Breast epithelium (tissue), 4 donors: ENCODE measurements at regions not wholly inside any gene's neighbourhood (a gene's known extent, or its start where the extent isn't known, plus 50 kb on each side); places are given as distances from the start of the nearest gene placed in this dataset.
"Not testable (repeated sequence)": the region's sequence is repeated elsewhere in the genome, so short reads cannot be mapped to it uniquely, and the experiment has no call there.

Experiments used
- DNase-seq, 2 donors: peaks; one replicate each; pipeline ENCODE4 v3.0.0-alpha.2; 2019; ENCODE audit warnings: low spot score in 2 of 2
- H3K27ac ChIP-seq, 2 donors: fragments of 200-600 bp; sonication (generic) in 1 of 2; one replicate each; pipeline ENCODE4 v1.5.1; 2016 to 2019; ENCODE audit warnings: mild to moderate bottlenecking in 1 of 2
- H3K27me3 ChIP-seq, 2 donors: fragments of 200-600 bp; sonication (generic) in 1 of 2; one replicate each; pipeline versions ENCODE4 v1.5.1 to v1.6.0; 2017 to 2019; ENCODE audit warnings: control low read depth in 1 of 2, mild to moderate bottlenecking in 1 of 2
- H3K36me3 ChIP-seq: fragments of 200-600 bp; one replicate; pipeline ENCODE4 v1.5.1; 2019
- H3K4me1 ChIP-seq, 2 donors: fragments of 200-600 bp; sonication (generic); one replicate each; pipeline ENCODE4 v1.5.1; 2016 to 2019; ENCODE audit warnings: control low read depth in 1 of 2
- H3K4me3 ChIP-seq, 3 donors: fragments of 200-600 bp; sonication (generic); 1 replicate in 2 of 3; 2 replicates in 1 of 3; pipeline ENCODE4 v1.5.1; 2016 to 2019; ENCODE audit warnings: mild to moderate bottlenecking in 3 of 3, moderate library complexity in 2 of 3
- H3K9me3 ChIP-seq, 2 donors: fragments of 200-600 bp; sonication (generic) in 1 of 2; one replicate each; pipeline ENCODE4 v1.5.1; 2016 to 2019; ENCODE audit warnings: control low read depth in 1 of 2
- CTCF ChIP-seq, 3 donors: fragments of 450-650 bp; IDR thresholded peaks; one replicate each; pipeline ENCODE4 v1.5.1; 2016 to 2017; ENCODE audit warnings: antibody characterized with exemption in 3 of 3, mild to moderate bottlenecking in 3 of 3, moderate library complexity in 3 of 3
- POLR2A ChIP-seq: fragments of 450-650 bp; IDR thresholded peaks from one replicate; pipeline ENCODE4 v1.6.1; 2016; ENCODE audit warnings: antibody characterized with exemption, mild to moderate bottlenecking, moderate library complexity
- POLR2AphosphoS5 ChIP-seq, 3 donors: sonication (generic); formaldehyde crosslinking; IDR thresholded peaks; one replicate each; pipeline ENCODE4 v1.6.1; 2017; ENCODE audit warnings: antibody characterized with exemption in 3 of 3
- intact Hi-C: fragments of 100-400 bp; cut with DNase I; formaldehyde crosslinking; loops from one replicate; pipeline ENCODE4 v1.15.1; 2023; ENCODE audit warnings: low total_unique reads

GRCh38 chr6:84825461-84825860 lies 61.1 kb upstream of the TBX18 start:
- no peak for DNase-seq
- Histone ChIP-seq H3K36me3 (no peaks in the 10 kb centered on the region), H3K27ac (no peak overlapping the region), H3K4me1 (no peaks in the 10 kb centered on the region), H3K4me3 (no peak overlapping the region), H3K27me3 (no peaks in the 10 kb centered on the region), H3K9me3 (no peaks in the 10 kb centered on the region)
- TF ChIP-seq POLR2A, result no peak
- TF ChIP-seq POLR2AphosphoS5 (IDR thresholded peaks at IDR 0.05), result no peak
- TF ChIP-seq CTCF (IDR thresholded peaks at IDR 0.05), result no peak
- intact Hi-C loops, result no loop called here

GRCh38 chr6:84821314-84821713 lies 56.9 kb upstream of the TBX18 start:
- intact Hi-C loops, H3K9me3 ChIP-seq, H3K27ac ChIP-seq, H3K36me3 ChIP-seq, H3K27me3 ChIP-seq, H3K4me3 ChIP-seq, H3K4me1 ChIP-seq, DNase-seq: not testable (repeated sequence)

- TF ChIP-seq CTCF (IDR thresholded peaks at IDR 0.05) (no peak), POLR2AphosphoS5 (IDR thresholded peaks at IDR 0.05) (no peak), POLR2A (no peak)
- no peaks in the 10 kb centered on the region for H3K27me3 ChIP-seq
- no peak overlapping the region for H3K27ac ChIP-seq
These were observed 52.3 kb upstream of the TBX18 start for GRCh38 chr6:84816741-84817140.

DNA sequence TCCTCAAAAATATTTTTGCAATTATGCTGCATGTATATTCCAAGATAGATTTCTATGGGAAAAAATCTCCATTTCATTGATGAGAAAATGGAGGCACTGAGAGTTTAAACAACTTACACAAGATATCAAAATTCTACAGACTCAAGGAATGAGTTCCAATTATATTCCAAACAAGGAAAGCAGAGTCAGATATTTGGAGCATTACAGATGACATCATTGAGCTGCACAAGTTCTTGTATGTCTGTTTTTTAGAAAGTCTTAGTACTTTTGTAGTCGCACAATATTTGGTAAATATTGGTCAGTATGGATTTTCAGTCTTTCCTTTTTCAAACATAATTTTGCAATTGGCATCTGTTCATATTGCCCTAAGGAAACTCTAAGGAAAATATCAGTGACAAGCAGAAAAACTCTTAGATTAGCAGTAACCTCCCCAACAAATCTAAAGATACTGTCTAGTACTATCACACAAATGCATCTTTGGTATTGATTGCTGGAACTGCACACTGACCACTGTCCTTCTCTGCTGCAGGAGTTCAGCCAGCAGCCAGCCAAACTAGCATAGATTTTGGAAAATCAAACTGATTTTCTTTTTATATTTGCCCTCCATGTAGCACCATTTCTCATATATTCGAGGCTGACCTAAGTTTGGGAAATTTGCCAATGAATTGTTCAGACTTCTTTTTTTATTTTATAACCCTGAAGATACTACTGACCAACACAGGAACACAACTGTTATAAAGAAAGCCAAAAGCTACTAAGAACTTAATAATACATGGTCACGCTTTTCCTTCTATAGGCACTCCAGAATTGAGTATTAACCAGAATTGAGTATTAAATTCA lies 51.7 kb upstream of the TBX18 start:
- Histone ChIP-seq H3K4me3 (no peak overlapping the region), H3K9me3 (no peaks in the 10 kb centered on the region), H3K27me3 (no peaks in the 10 kb centered on the region), H3K4me1 (no peaks in the 10 kb centered on the region), H3K36me3 (no peaks in the 10 kb centered on the region), H3K27ac (no peak overlapping the region)
- no peak for TF ChIP-seq CTCF (IDR thresholded peaks at IDR 0.05)
- no peak for TF ChIP-seq POLR2A
- TF ChIP-seq POLR2AphosphoS5 (IDR thresholded peaks at IDR 0.05), result no peak
- intact Hi-C loops, result no loop called here
- no peak for DNase-seq

More at GRCh38 chr6:84816741-84817140, 52.3 kb upstream of the TBX18 start:
- H3K36me3 ChIP-seq, result no peaks in the 10 kb centered on the region
- no peak for DNase-seq
- H3K4me3 ChIP-seq, result no peak overlapping the region
- H3K9me3 ChIP-seq, result no peaks in the 10 kb centered on the region
- H3K4me1 ChIP-seq, result no peaks in the 10 kb centered on the region
- intact Hi-C loops, result no loop called here
